ENCODE measurements at regions not wholly inside any gene's neighbourhood (a gene's known extent, or its start where the extent isn't known, plus 50 kb on each side); places are given as distances from the start of the nearest gene placed in this dataset.

GRCh38 chr7:123259759-123260158 lies 60.0 kb upstream of the SLC13A1 start:
- no peak overlapping the region for H3K4me3 Mint-ChIP-seq
- H3K9me3 Mint-ChIP-seq = no peaks in the 10 kb centered on the region
- H3K27ac Mint-ChIP-seq = no peak overlapping the region
- DNase-seq (ENCODE audit: extremely low spot score, unreplicated experiment) = no peak
- no peak for TF ChIP-seq CTCF (conservative IDR thresholded peaks at IDR 0.05)
- H3K27me3 Mint-ChIP-seq = no peaks in the 10 kb centered on the region
- no peaks in the 10 kb centered on the region for H3K4me1 Mint-ChIP-seq (ENCODE audit: unreplicated experiment)
- H3K36me3 Mint-ChIP-seq = no peaks in the 10 kb centered on the region
